ENCODE measurements at regions not wholly inside any gene's neighbourhood (a gene's known extent, or its start where the extent isn't known, plus 50 kb on each side); places are given as distances from the start of the nearest gene placed in this dataset.
A peak's percentile ranks its signal among the peaks of the same experiment; 100 is the strongest.
"Not testable (repeated sequence)": the region's sequence is repeated elsewhere in the genome, so short reads cannot be mapped to it uniquely, and the experiment has no call there.

- no peak overlapping the region for H3K27ac ChIP-seq
- TF ChIP-seq, protein P1, sequence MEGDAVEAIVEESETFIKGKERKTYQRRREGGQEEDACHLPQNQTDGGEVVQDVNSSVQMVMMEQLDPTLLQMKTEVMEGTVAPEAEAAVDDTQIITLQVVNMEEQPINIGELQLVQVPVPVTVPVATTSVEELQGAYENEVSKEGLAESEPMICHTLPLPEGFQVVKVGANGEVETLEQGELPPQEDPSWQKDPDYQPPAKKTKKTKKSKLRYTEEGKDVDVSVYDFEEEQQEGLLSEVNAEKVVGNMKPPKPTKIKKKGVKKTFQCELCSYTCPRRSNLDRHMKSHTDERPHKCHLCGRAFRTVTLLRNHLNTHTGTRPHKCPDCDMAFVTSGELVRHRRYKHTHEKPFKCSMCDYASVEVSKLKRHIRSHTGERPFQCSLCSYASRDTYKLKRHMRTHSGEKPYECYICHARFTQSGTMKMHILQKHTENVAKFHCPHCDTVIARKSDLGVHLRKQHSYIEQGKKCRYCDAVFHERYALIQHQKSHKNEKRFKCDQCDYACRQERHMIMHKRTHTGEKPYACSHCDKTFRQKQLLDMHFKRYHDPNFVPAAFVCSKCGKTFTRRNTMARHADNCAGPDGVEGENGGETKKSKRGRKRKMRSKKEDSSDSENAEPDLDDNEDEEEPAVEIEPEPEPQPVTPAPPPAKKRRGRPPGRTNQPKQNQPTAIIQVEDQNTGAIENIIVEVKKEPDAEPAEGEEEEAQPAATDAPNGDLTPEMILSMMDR (IDR thresholded peaks at IDR 0.05): no peak
- TF ChIP-seq ZFX (IDR thresholded peaks at IDR 0.05; ENCODE audit: borderline replicate concordance): no peak
Observed at GRCh38 chr5:69004676-69005075, 89.1 kb upstream of the SLC30A5 start.

- H3K27ac ChIP-seq: no peak overlapping the region
- TF ChIP-seq, protein P1 (IDR thresholded peaks at IDR 0.05): no peak
- no peak for TF ChIP-seq ZFX (IDR thresholded peaks at IDR 0.05; ENCODE audit: borderline replicate concordance)
Observed at GRCh38 chr5:69006030-69006429, 87.8 kb upstream of the SLC30A5 start.

DNA sequence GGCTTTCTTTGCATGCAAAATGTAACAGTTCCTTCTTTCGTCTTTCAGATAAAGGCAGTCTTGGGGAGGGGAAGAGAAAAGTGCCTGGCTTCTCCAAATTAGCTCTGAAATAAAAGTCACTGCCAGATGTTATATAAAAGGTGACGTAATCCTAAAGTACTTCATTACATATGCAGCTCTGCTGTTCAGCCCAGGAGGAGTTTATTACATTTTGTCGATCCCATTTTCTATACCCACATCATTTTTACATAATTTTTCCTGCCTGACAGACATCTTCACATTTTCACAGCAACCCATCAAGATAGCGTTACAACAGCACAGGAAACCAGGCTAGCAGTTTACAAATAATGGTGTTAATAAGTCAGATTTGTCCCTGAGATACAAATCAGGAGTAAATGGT, 86.7 kb upstream of the SLC30A5 start:
- H3K27ac ChIP-seq: no peak overlapping the region

DNA sequence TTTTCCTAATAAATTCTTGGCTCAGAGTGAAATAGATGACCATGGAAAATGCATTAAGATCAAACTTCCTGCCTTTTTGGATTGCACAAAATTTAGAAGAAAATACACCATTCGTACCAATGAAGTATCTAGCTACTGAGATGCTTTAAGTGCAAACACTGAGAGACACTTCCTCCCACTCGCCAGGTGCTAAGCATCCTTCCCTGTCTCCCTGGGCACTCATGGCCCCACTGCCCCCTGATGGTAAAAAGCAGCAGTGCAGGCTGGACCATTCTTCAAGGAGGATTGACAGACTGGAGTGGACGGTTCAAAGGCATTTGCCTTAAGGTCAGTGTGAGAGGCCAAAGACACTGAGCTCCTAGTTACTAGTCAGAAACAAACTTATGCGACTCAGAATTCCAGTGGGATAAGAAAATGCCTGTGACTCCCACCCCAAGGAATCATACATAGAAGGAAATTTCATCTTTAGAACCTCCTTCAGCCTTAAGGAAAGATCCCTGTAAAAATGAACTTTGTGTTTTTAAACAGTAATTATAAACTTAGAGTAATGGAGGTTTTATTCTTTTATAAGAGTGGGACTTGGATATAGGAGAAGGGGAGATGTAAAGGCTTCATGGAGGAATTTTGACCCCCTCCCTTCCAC, 86.0 kb upstream of the SLC30A5 start:
- no peak for TF ChIP-seq ZFX (IDR thresholded peaks at IDR 0.05; ENCODE audit: borderline replicate concordance)
- TF ChIP-seq, protein P1 (IDR thresholded peaks at IDR 0.05): peak; percentile 98
- no peak overlapping the region for H3K27ac ChIP-seq

More for the DNA sequence above, 86.7 kb upstream of the SLC30A5 start:
- TF ChIP-seq, protein P1 (IDR thresholded peaks at IDR 0.05): no peak
- TF ChIP-seq ZFX (IDR thresholded peaks at IDR 0.05; ENCODE audit: borderline replicate concordance): no peak

- H3K27ac ChIP-seq: no peak overlapping the region
- TF ChIP-seq, protein P1 (IDR thresholded peaks at IDR 0.05): no peak
- TF ChIP-seq ZFX (IDR thresholded peaks at IDR 0.05; ENCODE audit: borderline replicate concordance): no peak
Observed at GRCh38 chr5:69010476-69010875, 83.3 kb upstream of the SLC30A5 start.

GRCh38 chr5:69011910-69012309, 81.9 kb upstream of the SLC30A5 start:
- H3K27ac ChIP-seq: no peak overlapping the region

GRCh38 chr5:69013481-69013880, 80.3 kb upstream of the SLC30A5 start:
- no peak for TF ChIP-seq ZFX (IDR thresholded peaks at IDR 0.05; ENCODE audit: borderline replicate concordance)
- TF ChIP-seq, protein P1 (IDR thresholded peaks at IDR 0.05): no peak
- no peak overlapping the region for H3K27ac ChIP-seq

More at GRCh38 chr5:69011910-69012309, 81.9 kb upstream of the SLC30A5 start:
- TF ChIP-seq, protein P1 (IDR thresholded peaks at IDR 0.05): no peak
- TF ChIP-seq ZFX (IDR thresholded peaks at IDR 0.05; ENCODE audit: borderline replicate concordance): no peak

DNA sequence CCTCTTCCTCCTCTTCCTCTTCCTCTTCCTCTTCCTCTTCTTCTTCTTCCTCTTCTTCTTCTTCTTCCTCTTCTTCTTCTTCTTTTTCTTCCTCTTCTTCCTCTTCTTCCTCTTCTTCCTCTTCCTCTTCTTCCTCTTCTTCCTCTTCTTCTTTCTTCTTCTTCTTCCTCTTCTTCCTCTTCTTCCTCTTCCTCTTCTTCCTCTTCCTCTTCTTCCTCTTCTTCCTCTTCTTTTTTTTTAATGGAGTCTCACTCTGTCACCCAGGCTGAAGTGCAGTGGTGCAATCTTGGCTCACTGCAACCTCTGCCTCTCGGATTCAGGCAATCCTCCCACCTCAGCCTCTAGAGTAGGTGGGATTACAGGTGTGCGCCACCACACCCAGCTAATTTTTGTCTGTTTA, 79.8 kb upstream of the SLC30A5 start:
- H3K27ac ChIP-seq: not testable (repeated sequence)
